ENCODE measurements at regions not wholly inside any gene's neighbourhood (a gene's known extent, or its start where the extent isn't known, plus 50 kb on each side); places are given as distances from the start of the nearest gene placed in this dataset.

DNA sequence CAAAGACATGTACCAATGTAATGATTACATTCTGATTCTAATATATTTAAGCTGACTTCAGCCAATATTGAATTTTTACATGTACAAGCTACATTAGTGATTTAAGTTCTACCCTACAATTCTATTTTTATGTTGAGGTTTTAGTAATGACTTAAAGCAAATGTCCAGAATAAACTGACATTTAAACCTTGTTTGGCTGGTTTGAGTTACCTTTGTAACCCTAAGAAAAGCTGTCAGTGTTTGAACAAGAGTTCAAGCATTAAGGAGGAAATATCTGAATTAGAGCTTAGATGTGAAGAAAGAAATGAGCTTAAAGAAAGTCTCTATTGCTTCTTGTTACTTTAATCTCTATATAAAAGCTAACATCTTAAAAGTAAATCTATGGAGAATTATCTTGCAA is 710.6 kb upstream of the EPHA7 start:
- CTCF ChIA-PET (ENCODE audit: low intra/inter-chr PET ratio, low total read pairs) = no interaction called here
- POLR2A ChIA-PET = no interaction called here
- no TSS peak for BruUV-seq (replicated peaks)

More for the DNA sequence above, 710.6 kb upstream of the EPHA7 start:
- TF ChIP-seq ZNF589 (CRISPR knock-in tag; conservative IDR thresholded peaks at IDR 0.05) (no peak), ZNF468 (CRISPR knock-in tag; IDR thresholded peaks at IDR 0.05) (no peak), ZMAT3 (CRISPR knock-in tag; conservative IDR thresholded peaks at IDR 0.05) (no peak), YEATS2 (CRISPR knock-in tag; IDR thresholded peaks at IDR 0.05; ENCODE audit: borderline replicate concordance) (no peak), ZNF549 (CRISPR knock-in tag; IDR thresholded peaks at IDR 0.05) (no peak), ZNF496 (CRISPR knock-in tag; IDR thresholded peaks at IDR 0.05; ENCODE audit: insufficient replicate concordance) (no peak), CAMTA2 (CRISPR knock-in tag; IDR thresholded peaks at IDR 0.05; ENCODE audit: borderline replicate concordance) (no peak), ZSCAN21 (CRISPR knock-in tag; IDR thresholded peaks at IDR 0.05; ENCODE audit: borderline replicate concordance) (no peak), ZNF329 (CRISPR knock-in tag; IDR thresholded peaks at IDR 0.05; ENCODE audit: low read depth) (no peak), ZNF629 (CRISPR knock-in tag; conservative IDR thresholded peaks at IDR 0.05) (no peak), KLF16 (CRISPR knock-in tag; IDR thresholded peaks at IDR 0.05) (no peak)
- TF ChIP-seq, protein P1, sequence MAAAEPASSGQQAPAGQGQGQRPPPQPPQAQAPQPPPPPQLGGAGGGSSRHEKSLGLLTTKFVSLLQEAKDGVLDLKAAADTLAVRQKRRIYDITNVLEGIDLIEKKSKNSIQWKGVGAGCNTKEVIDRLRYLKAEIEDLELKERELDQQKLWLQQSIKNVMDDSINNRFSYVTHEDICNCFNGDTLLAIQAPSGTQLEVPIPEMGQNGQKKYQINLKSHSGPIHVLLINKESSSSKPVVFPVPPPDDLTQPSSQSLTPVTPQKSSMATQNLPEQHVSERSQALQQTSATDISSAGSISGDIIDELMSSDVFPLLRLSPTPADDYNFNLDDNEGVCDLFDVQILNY (CRISPR knock-in tag; conservative IDR thresholded peaks at IDR 0.05) = no peak
- TF ChIP-seq, protein P2, sequence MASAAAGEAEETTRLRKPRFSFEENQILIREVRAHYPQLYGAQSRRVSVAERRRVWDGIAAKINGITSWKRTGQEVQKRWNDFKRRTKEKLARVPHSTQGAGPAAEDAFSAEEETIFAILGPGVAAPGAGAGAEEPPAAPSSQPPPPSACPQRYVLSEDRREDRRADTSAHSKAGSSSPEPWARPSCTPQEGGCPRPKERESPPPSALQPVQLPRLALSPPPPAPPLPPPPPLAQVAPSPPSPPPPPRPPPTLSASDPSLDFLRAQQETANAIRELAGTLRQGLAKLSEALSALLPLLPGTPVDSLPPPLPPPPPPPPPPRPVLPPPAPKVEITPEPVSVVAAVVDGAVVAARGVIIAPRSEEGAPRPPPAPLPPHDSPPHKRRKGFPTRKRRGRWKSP (CRISPR knock-in tag; IDR thresholded peaks at IDR 0.05) = no peak
- TF ChIP-seq, protein P3, sequence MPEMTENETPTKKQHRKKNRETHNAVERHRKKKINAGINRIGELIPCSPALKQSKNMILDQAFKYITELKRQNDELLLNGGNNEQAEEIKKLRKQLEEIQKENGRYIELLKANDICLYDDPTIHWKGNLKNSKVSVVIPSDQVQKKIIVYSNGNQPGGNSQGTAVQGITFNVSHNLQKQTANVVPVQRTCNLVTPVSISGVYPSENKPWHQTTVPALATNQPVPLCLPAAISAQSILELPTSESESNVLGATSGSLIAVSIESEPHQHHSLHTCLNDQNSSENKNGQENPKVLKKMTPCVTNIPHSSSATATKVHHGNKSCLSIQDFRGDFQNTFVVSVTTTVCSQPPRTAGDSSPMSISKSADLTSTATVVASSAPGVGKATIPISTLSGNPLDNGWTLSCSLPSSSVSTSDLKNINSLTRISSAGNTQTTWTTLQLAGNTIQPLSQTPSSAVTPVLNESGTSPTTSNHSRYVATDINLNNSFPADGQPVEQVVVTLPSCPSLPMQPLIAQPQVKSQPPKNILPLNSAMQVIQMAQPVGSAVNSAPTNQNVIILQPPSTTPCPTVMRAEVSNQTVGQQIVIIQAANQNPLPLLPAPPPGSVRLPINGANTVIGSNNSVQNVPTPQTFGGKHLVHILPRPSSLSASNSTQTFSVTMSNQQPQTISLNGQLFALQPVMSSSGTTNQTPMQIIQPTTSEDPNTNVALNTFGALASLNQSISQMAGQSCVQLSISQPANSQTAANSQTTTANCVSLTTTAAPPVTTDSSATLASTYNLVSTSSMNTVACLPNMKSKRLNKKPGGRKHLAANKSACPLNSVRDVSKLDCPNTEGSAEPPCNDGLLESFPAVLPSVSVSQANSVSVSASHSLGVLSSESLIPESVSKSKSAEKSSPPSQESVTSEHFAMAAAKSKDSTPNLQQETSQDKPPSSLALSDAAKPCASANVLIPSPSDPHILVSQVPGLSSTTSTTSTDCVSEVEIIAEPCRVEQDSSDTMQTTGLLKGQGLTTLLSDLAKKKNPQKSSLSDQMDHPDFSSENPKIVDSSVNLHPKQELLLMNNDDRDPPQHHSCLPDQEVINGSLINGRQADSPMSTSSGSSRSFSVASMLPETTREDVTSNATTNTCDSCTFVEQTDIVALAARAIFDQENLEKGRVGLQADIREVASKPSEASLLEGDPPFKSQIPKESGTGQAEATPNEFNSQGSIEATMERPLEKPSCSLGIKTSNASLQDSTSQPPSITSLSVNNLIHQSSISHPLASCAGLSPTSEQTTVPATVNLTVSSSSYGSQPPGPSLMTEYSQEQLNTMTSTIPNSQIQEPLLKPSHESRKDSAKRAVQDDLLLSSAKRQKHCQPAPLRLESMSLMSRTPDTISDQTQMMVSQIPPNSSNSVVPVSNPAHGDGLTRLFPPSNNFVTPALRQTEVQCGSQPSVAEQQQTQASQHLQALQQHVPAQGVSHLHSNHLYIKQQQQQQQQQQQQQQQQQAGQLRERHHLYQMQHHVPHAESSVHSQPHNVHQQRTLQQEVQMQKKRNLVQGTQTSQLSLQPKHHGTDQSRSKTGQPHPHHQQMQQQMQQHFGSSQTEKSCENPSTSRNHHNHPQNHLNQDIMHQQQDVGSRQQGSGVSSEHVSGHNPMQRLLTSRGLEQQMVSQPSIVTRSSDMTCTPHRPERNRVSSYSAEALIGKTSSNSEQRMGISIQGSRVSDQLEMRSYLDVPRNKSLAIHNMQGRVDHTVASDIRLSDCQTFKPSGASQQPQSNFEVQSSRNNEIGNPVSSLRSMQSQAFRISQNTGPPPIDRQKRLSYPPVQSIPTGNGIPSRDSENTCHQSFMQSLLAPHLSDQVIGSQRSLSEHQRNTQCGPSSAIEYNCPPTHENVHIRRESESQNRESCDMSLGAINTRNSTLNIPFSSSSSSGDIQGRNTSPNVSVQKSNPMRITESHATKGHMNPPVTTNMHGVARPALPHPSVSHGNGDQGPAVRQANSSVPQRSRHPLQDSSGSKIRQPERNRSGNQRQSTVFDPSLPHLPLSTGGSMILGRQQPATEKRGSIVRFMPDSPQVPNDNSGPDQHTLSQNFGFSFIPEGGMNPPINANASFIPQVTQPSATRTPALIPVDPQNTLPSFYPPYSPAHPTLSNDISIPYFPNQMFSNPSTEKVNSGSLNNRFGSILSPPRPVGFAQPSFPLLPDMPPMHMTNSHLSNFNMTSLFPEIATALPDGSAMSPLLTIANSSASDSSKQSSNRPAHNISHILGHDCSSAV (CRISPR knock-in tag; IDR thresholded peaks at IDR 0.05; ENCODE audit: borderline replicate concordance) = no peak
- TF ChIP-seq, protein P4, sequence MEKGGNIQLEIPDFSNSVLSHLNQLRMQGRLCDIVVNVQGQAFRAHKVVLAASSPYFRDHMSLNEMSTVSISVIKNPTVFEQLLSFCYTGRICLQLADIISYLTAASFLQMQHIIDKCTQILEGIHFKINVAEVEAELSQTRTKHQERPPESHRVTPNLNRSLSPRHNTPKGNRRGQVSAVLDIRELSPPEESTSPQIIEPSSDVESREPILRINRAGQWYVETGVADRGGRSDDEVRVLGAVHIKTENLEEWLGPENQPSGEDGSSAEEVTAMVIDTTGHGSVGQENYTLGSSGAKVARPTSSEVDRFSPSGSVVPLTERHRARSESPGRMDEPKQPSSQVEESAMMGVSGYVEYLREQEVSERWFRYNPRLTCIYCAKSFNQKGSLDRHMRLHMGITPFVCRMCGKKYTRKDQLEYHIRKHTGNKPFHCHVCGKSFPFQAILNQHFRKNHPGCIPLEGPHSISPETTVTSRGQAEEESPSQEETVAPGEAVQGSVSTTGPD (CRISPR knock-in tag; IDR thresholded peaks at IDR 0.05) = no peak
- H2AFZ ChIP-seq (ENCODE audit: low read length) = no peak overlapping the region
- H4K20me1 ChIP-seq (ENCODE audit: insufficient read depth, low read length) = no peaks in the 10 kb centered on the region
- in situ Hi-C loops (cut with HindIII; ENCODE audit: extremely low pct_ligation_motif_present, low pct_unique_long_range_greater_than_20kb) = no loop called here
- no peak overlapping the region for H3K9ac ChIP-seq (ENCODE audit: insufficient read depth, low read depth, low read length)
- H3K4me1 ChIP-seq (ENCODE audit: insufficient read depth, low read length) = no peaks in the 10 kb centered on the region
- H3K4me3 ChIP-seq (replicated peaks in 1 of 3; ENCODE audit: insufficient read depth in 1 of 3, low read depth in 2 of 3, low read length in 3 of 3) = no peak overlapping the region
- no peak overlapping the region for H3K4me2 ChIP-seq (ENCODE audit: low read depth, low read length)
- H3K27me3 ChIP-seq (ENCODE audit: control insufficient read depth in 1 of 2, insufficient read depth in 2 of 2, low read length in 2 of 2) = no peaks in the 10 kb centered on the region
- DNase-seq (ENCODE audit: low spot score) = no peak
- no peaks in the 10 kb centered on the region for H3K79me2 ChIP-seq (ENCODE audit: insufficient read depth, low read length)
- ATAC-seq = no peak
- H3K9me3 ChIP-seq (ENCODE audit: low read length) = no peaks in the 10 kb centered on the region
- no peak for FAIRE-seq
- no peaks in the 10 kb centered on the region for H3K36me3 ChIP-seq (replicated peaks in 1 of 2; ENCODE audit: control insufficient read depth in 1 of 2, insufficient read depth in 2 of 2, low read length in 2 of 2)
- intact Hi-C loops (cut with micrococcal nuclease; ENCODE audit: unreplicated experiment) = no loop called here
- no peak overlapping the region for H3K27ac ChIP-seq (ENCODE audit: extremely low read length, insufficient read depth, low read length)

All from HepG2 (cell line).